ENCODE measurements at regions not wholly inside any gene's neighbourhood (a gene's known extent, or its start where the extent isn't known, plus 50 kb on each side); places are given as distances from the start of the nearest gene placed in this dataset.

- H3K9me3 ChIP-seq (ENCODE audit: low read length) = no peaks in the 10 kb centered on the region
- H2AFZ ChIP-seq (ENCODE audit: low read depth, low read length) = no peak overlapping the region
- H3K27me3 ChIP-seq (ENCODE audit: insufficient read depth, low read length) = no peaks in the 10 kb centered on the region
- peaks cover 7% of the 10 kb centered on the region for H3K4me1 ChIP-seq (ENCODE audit: insufficient read depth, low read length)
- H3K4me3 ChIP-seq (ENCODE audit: low read length) = no peak overlapping the region
- H3K36me3 ChIP-seq (ENCODE audit: insufficient read depth, low read length) = no peaks in the 10 kb centered on the region
Observed at GRCh38 chr12:58584880-58585279, 335.4 kb downstream of the LRIG3 start.

GRCh38 chr12:58586762-58587161 is 333.5 kb downstream of the LRIG3 start:
- no peaks in the 10 kb centered on the region for H3K27me3 ChIP-seq (ENCODE audit: insufficient read depth, low read length)
- no peaks in the 10 kb centered on the region for H3K9me3 ChIP-seq (ENCODE audit: low read length)
- no peak overlapping the region for H3K4me3 ChIP-seq (ENCODE audit: low read length)
- H3K36me3 ChIP-seq (ENCODE audit: insufficient read depth, low read length) = no peaks in the 10 kb centered on the region
- no peak overlapping the region for H2AFZ ChIP-seq (ENCODE audit: low read depth, low read length)
- H3K4me1 ChIP-seq (ENCODE audit: insufficient read depth, low read length) = peaks cover 7% of the 10 kb centered on the region

- Histone ChIP-seq H3K4me3 (ENCODE audit: low read length) (no peak overlapping the region), H3K27me3 (ENCODE audit: insufficient read depth, low read length) (no peaks in the 10 kb centered on the region), H3K9me3 (ENCODE audit: low read length) (no peaks in the 10 kb centered on the region), H3K36me3 (ENCODE audit: insufficient read depth, low read length) (no peaks in the 10 kb centered on the region), H2AFZ (ENCODE audit: low read depth, low read length) (no peak overlapping the region), H3K4me1 (ENCODE audit: insufficient read depth, low read length) (peaks cover 7% of the 10 kb centered on the region)
Observed at GRCh38 chr12:58588770-58589169, 331.5 kb downstream of the LRIG3 start.

- Histone ChIP-seq H2AFZ (ENCODE audit: low read depth, low read length) (no peak overlapping the region), H3K9me3 (ENCODE audit: low read length) (no peaks in the 10 kb centered on the region), H3K27me3 (ENCODE audit: insufficient read depth, low read length) (no peaks in the 10 kb centered on the region), H3K36me3 (ENCODE audit: insufficient read depth, low read length) (no peaks in the 10 kb centered on the region), H3K4me1 (ENCODE audit: insufficient read depth, low read length) (peaks cover 6% of the 10 kb centered on the region), H3K4me3 (ENCODE audit: low read length) (no peak overlapping the region)
Observed at GRCh38 chr12:58592475-58593207, 327.7 kb downstream of the LRIG3 start.

GRCh38 chr12:58593557-58594304 is 326.6 kb downstream of the LRIG3 start:
- Histone ChIP-seq H3K27me3 (ENCODE audit: insufficient read depth, low read length) (no peaks in the 10 kb centered on the region), H3K9me3 (ENCODE audit: low read length) (no peaks in the 10 kb centered on the region), H3K4me3 (ENCODE audit: low read length) (no peak overlapping the region), H3K4me1 (ENCODE audit: insufficient read depth, low read length) (no peaks in the 10 kb centered on the region), H2AFZ (ENCODE audit: low read depth, low read length) (no peak overlapping the region), H3K36me3 (ENCODE audit: insufficient read depth, low read length) (no peaks in the 10 kb centered on the region)

GRCh38 chr12:58596381-58596780 is 323.9 kb downstream of the LRIG3 start:
- H3K9me3 ChIP-seq (ENCODE audit: low read length) = no peaks in the 10 kb centered on the region
- H2AFZ ChIP-seq (ENCODE audit: low read depth, low read length) = no peak overlapping the region
- no peaks in the 10 kb centered on the region for H3K4me1 ChIP-seq (ENCODE audit: insufficient read depth, low read length)
- H3K4me3 ChIP-seq (ENCODE audit: low read length) = no peak overlapping the region
- no peaks in the 10 kb centered on the region for H3K27me3 ChIP-seq (ENCODE audit: insufficient read depth, low read length)
- no peaks in the 10 kb centered on the region for H3K36me3 ChIP-seq (ENCODE audit: insufficient read depth, low read length)

- Histone ChIP-seq H3K4me3 (ENCODE audit: low read length) (no peak overlapping the region), H3K27me3 (ENCODE audit: insufficient read depth, low read length) (no peaks in the 10 kb centered on the region), H3K4me1 (ENCODE audit: insufficient read depth, low read length) (no peaks in the 10 kb centered on the region), H2AFZ (ENCODE audit: low read depth, low read length) (no peak overlapping the region), H3K36me3 (ENCODE audit: insufficient read depth, low read length) (no peaks in the 10 kb centered on the region), H3K9me3 (ENCODE audit: low read length) (no peaks in the 10 kb centered on the region)
Observed at GRCh38 chr12:58601529-58601928, 318.8 kb downstream of the LRIG3 start.

- Histone ChIP-seq H3K27me3 (ENCODE audit: insufficient read depth, low read length) (no peaks in the 10 kb centered on the region), H3K4me1 (ENCODE audit: insufficient read depth, low read length) (no peaks in the 10 kb centered on the region), H3K9me3 (ENCODE audit: low read length) (no peaks in the 10 kb centered on the region), H3K36me3 (ENCODE audit: insufficient read depth, low read length) (no peaks in the 10 kb centered on the region), H2AFZ (ENCODE audit: low read depth, low read length) (no peak overlapping the region), H3K4me3 (ENCODE audit: low read length) (no peak overlapping the region)
Observed at GRCh38 chr12:58602179-58602578, 318.1 kb downstream of the LRIG3 start.

GRCh38 chr12:58602736-58603135 is 317.6 kb downstream of the LRIG3 start:
- Histone ChIP-seq H3K9me3 (ENCODE audit: low read length) (no peaks in the 10 kb centered on the region), H3K4me1 (ENCODE audit: insufficient read depth, low read length) (no peaks in the 10 kb centered on the region), H2AFZ (ENCODE audit: low read depth, low read length) (no peak overlapping the region), H3K4me3 (ENCODE audit: low read length) (no peak overlapping the region), H3K36me3 (ENCODE audit: insufficient read depth, low read length) (no peaks in the 10 kb centered on the region), H3K27me3 (ENCODE audit: insufficient read depth, low read length) (no peaks in the 10 kb centered on the region)

- Histone ChIP-seq H3K9me3 (ENCODE audit: low read length) (no peaks in the 10 kb centered on the region), H3K4me3 (ENCODE audit: low read length) (no peak overlapping the region), H3K36me3 (ENCODE audit: insufficient read depth, low read length) (no peaks in the 10 kb centered on the region), H3K4me1 (ENCODE audit: insufficient read depth, low read length) (no peaks in the 10 kb centered on the region), H3K27me3 (ENCODE audit: insufficient read depth, low read length) (no peaks in the 10 kb centered on the region), H2AFZ (ENCODE audit: low read depth, low read length) (no peak overlapping the region)
Observed at GRCh38 chr12:58607805-58608204, 312.5 kb downstream of the LRIG3 start.

GRCh38 chr12:58608711-58609110 is 311.6 kb downstream of the LRIG3 start:
- Histone ChIP-seq H3K4me1 (ENCODE audit: insufficient read depth, low read length) (no peaks in the 10 kb centered on the region), H3K36me3 (ENCODE audit: insufficient read depth, low read length) (no peaks in the 10 kb centered on the region), H3K4me3 (ENCODE audit: low read length) (no peak overlapping the region), H2AFZ (ENCODE audit: low read depth, low read length) (no peak overlapping the region), H3K9me3 (ENCODE audit: low read length) (no peaks in the 10 kb centered on the region), H3K27me3 (ENCODE audit: insufficient read depth, low read length) (no peaks in the 10 kb centered on the region)

- Histone ChIP-seq H3K36me3 (ENCODE audit: insufficient read depth, low read length) (no peaks in the 10 kb centered on the region), H3K4me3 (ENCODE audit: low read length) (no peak overlapping the region), H3K27me3 (ENCODE audit: insufficient read depth, low read length) (no peaks in the 10 kb centered on the region), H2AFZ (ENCODE audit: low read depth, low read length) (no peak overlapping the region), H3K4me1 (ENCODE audit: insufficient read depth, low read length) (no peaks in the 10 kb centered on the region), H3K9me3 (ENCODE audit: low read length) (no peaks in the 10 kb centered on the region)
Observed at GRCh38 chr12:58615047-58615446, 305.3 kb downstream of the LRIG3 start.

GRCh38 chr12:58615576-58615975 is 304.7 kb downstream of the LRIG3 start:
- H2AFZ ChIP-seq (ENCODE audit: low read depth, low read length) = no peak overlapping the region
- H3K36me3 ChIP-seq (ENCODE audit: insufficient read depth, low read length) = no peaks in the 10 kb centered on the region
- H3K27me3 ChIP-seq (ENCODE audit: insufficient read depth, low read length) = no peaks in the 10 kb centered on the region
- H3K9me3 ChIP-seq (ENCODE audit: low read length) = no peaks in the 10 kb centered on the region
- H3K4me3 ChIP-seq (ENCODE audit: low read length) = no peak overlapping the region
- no peaks in the 10 kb centered on the region for H3K4me1 ChIP-seq (ENCODE audit: insufficient read depth, low read length)

All from neuron (in vitro differentiated cells).